CD4-positive, alpha-beta T cell treated with Interleukin-2 at 100 ng/mL for 4 hours (primary cell): ENCODE measurements at regions not wholly inside any gene's neighbourhood (a gene's known extent, or its start where the extent isn't known, plus 50 kb on each side); places are given as distances from the start of the nearest gene placed in this dataset.

ENCODE experiments used
- DNase-seq: peaks from one replicate; pipeline ENCODE4 v3.0.0-alpha.2; 2020; ENCODE audit warnings: low spot score

DNA sequence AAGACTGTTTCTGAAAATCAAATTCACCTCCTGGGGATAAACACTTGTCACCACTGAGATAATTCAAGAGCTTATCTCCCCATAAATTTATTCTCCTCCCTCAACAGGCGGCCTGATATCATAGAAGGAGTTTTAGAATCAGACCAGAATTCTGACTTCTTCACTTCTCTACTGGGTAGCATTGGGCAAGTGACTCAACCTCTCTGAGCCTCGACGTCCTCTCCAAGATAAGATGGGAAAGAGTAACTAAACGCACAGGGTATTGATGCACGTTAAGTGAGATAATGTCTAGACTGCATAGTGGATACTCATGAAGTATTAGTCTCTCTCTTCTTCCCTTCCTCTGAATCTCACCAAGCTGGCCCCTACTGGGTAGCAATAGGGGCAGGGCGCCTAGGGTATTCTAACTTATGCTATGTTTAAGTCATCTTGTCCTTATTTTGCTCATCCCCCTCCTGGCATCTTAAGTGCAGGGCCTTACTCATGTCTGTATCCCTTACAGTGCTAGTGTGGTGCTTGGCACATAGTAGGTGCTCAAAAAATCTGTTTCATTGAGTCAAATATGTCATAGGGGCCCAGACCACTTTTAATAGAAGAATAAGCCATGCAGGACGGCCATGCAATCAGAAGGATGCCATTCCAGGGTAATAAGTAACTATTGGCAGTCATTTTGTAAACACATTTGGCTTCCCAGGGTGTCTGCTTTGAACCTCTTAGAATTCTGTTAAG is 476.4 kb upstream of the CCL2 start:
- DNase-seq: no peak

GRCh38 chr17:33779234-33779591 is 475.9 kb upstream of the CCL2 start:
- DNase-seq: peak; percentile 48

DNA sequence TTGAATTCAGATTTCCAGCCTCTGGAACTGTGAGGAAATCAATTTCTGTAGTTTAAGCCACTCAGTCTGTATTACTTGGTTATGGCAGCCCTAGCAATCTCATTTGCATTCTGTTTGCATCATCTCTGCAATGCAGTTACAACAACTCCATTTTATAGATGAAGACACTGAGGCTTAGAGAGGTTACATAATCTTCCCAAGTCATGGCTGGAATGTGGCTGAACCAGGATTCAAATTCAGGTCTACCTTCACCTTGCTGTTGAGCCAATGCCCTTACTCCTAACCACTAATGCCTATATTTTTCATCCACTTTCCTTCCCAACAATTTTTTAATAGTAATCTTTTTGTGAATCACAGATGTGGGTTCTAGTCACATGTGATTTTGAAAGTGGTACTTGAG is 469.8 kb upstream of the CCL2 start:
- DNase-seq: no peak

DNA sequence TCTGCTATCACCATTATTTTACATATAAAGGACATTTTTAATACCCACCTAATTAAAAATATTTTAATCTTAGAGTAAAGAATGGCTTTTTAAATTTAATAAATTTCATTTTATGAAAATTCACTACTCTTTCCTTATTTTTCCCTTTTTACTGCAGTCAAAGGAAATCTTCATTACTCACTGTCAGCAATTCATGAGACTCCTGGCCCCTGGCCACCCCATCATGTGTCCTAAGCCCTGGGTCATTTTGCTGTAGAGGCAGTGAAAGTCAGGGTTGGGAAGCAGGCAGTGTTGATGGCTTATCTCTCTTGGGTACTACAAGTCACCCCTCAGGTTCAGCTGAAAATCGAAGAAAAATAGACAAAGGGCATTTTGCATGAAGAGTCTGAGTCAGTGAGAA is 468.6 kb upstream of the CCL2 start:
- DNase-seq: no peak

GRCh38 chr17:33789658-33790057 is 465.4 kb upstream of the CCL2 start:
- no peak for DNase-seq

DNA sequence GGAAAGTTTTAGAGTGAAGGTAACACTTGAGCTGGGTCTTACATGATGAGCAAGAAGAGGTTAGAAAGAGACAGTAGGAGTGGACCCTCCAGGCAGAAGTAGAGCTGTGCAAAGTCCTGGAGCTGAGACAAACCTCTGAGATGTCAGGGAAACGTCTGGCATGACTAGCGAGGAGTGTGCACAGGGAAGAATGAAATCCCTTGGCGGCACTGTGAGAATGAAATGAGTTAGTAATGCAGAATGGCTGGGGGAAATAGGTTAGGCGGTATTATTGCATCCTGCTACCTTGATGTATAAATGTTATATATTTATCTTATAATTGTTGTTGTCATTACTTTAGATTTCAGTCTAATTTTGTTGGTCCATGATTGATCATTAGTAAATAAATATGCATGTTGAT is 457.9 kb upstream of the CCL2 start:
- no peak for DNase-seq

DNA sequence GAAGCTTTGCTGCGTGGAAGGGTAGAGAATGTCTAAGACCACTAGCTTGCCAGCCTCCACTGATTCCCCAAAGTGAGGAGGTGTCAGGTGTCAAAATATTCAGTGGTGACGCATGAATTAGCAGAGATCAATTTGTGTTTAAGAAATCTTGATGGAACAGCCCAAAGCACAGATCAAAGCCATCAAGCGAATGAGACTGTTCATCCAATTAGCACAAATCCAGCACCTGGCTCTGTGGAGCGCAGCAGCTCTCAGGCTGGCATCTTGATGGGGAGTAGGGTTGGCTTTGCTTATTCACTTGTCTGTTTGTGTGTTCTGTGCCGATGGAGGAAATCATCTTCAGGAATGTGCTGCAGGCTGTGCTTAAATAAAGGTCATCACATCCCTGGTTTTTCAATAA is 456.8 kb upstream of the CCL2 start:
- no peak for DNase-seq

GRCh38 chr17:33802349-33803198 is 452.5 kb upstream of the CCL2 start:
- no peak for DNase-seq

DNA sequence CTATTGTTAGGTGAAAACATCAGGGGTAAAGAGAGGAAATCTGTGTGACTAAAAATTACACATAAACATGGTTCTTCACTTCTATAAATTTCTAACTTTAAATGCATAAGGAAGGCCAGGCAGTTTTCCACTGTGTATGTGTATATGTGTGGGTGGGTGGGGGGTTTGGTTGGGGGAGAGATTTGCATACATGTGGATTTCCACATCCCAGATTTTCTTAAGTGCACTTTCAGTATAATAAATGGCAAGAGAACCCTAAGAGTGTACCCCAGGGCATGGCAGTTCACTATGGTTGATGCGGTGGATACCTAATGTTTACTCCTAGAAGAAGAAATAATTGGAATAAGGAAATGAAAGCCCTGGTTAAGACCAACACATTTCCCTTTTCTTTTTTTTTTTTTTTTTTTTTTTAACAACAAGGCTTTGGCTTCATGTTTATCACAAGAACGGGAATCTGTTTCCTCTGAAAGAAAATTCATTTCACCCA is 451.8 kb upstream of the CCL2 start:
- DNase-seq: no peak

GRCh38 chr17:33803686-33804085 is 451.4 kb upstream of the CCL2 start:
- no peak for DNase-seq

- no peak for DNase-seq
Observed at GRCh38 chr17:33804401-33804800, 450.7 kb upstream of the CCL2 start.

GRCh38 chr17:33806631-33807030 is 448.5 kb upstream of the CCL2 start:
- DNase-seq: no peak

- no peak for DNase-seq
Observed at GRCh38 chr17:33809748-33810147, 445.3 kb upstream of the CCL2 start.

DNA sequence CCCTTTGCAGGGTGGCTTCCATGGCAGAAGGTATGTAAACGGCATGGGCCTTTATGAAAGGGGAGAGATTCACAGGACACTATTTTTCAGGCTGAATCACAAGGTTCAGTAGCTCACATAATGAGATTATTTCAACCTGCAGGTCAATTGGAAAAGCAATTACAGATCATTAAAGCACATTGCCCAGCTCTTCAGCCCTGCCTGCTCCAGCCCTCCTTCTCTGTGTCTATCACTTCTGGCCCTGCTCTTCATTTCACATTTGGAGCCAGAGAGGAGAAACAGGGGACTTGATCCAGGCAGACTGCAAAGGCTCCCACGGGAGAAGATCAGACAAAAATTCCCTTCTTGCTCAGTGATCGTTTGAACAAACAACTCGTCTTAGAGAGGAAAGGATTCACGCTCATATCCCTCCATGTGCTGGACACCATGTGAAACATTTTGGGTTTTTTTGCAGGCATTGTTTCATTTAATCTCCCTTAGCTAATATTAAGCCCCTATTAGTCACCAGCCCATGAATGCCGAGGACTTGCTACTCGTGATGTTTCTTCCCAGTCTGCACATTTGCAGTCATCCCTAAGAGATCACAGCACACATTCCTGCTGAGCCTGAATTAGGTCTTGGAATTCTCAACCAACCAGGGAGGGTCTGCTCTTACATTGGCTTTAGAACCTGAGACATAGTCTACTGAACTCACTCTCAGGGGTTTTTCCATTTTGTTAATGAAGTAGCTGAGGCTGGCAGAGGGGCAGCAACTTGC is 443.9 kb upstream of the CCL2 start:
- no peak for DNase-seq

GRCh38 chr17:33811984-33812577 is 443.0 kb upstream of the CCL2 start:
- DNase-seq: no peak

DNA sequence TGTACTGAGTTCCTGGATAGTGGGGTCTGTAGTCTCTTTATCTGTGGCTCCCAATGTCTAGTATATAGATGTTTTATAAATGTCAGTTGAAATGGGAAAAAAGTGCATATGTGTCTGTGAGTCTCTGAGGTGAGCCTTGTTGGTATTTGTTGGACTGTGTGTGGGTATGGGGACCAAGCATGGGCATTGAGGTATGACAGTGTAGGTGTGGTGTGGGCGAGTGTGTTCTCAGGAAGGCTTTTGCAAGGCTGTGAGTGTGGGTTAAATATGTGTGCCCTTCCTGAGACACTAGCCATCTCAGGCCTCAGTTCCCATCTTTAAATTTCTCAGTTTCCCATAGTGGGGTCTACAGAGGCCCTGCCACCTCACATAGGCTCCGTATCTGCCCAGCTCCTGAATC is 440.2 kb upstream of the CCL2 start:
- no peak for DNase-seq

DNA sequence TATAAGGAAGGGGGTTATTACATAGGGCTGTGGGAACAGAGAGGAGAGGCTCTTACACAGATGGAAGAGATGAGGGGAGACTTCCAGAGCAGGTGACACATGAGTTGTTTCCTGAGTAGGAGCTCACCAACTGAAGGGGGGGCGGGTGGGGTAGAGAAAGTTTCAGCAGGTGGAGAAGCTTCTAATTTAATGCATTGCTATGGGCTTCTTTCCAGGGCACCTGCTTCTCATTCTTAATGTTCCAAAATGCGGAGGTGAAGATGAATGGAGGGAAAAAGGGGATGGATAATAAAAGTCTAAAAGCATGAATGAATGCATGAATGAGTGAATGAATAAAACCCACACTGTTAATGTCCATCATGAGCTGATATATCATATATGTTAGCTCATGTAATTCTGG is 439.0 kb upstream of the CCL2 start:
- no peak for DNase-seq

DNA sequence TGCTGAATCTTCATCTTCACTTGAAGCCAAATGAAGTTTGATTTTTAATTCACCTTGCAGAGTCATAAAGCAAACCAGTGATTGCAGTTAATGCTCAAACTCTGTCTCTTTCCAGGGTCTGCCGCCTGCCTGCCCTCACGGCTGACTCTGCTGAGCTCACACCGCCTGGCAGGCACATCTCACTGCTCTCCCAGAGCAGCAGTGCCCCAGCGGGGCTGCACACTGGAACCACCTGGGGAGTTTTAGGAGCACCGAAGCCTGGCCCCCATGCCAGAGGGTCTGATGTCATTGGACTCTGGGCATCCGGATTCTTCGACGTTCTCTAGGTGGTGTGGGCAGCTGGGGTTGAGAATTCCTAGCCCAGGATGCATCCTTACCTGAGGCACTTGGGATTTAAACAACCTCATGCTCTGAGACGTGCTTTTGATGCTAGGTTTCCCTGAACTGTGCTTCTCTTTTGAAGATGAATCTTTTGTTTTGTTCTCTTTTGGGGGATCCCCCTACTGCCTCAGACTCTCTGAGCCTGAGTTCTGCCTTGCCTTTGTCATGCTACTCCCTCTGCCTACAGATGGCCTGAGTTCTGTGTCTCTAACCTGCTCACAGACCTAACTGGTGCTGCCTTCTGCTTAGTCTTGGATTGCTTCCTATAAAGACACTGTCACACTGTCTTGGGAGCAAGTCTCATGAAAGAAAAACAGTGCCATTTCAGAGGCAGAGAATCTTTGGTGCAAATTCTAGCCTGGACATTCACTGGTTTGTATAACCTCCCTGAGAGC is 438.1 kb upstream of the CCL2 start:
- no peak for DNase-seq

DNA sequence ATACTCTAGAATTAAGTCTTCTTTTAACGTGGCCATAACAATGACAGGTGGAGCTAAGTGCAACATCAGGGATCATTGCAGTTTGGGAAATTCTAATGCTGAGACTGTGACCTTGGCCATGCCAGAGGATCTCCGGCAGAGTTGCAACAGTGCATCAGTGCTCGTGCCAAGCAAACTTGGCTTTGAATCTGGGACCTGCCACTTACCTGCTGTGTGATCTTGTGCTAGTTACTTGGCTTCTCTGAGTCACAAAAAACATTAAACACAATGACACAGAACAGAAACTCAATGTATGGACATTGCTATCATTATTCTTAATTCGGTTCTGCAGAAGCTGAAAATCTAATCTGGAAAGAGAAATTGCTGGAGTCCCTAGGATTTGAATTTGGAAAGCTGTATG is 435.5 kb upstream of the CCL2 start:
- DNase-seq: no peak

DNA sequence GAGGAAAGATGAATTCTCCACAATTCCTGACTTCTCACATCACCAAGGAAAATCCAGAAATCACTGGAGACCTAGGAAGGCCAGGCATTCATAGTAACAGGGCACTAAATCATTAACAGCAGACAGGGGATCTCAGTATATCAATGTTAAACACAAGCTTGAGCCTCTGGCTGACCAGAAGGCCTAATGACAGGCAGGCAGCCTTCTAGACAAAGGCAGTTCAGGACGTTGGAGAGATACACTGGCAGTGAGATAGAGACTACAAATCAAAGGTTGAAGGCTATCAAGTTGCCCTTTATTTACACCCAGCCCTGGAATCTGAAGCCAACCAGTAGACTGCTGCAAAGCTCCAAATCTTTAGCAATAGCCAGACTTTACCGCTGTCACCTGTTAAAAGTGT is 422.8 kb upstream of the CCL2 start:
- no peak for DNase-seq

DNA sequence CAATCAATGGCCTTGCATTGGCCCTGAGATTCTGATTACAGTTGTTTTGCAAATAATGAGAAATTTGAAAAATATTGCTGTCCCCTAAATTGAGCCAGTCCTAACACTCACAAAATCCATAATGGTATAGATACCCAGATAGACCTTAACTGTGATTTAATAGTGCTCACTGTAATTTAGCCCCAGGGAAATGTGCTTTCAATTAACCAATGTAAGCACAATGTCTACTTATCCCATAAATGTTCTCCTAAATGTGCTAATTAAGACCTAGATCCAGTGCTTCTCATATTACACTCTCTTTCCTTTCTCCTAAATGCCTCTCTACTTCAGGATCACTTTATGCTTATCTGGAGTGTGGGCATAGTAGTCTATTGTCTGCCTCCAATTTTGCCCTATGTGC is 417.8 kb upstream of the CCL2 start:
- DNase-seq: no peak

DNA sequence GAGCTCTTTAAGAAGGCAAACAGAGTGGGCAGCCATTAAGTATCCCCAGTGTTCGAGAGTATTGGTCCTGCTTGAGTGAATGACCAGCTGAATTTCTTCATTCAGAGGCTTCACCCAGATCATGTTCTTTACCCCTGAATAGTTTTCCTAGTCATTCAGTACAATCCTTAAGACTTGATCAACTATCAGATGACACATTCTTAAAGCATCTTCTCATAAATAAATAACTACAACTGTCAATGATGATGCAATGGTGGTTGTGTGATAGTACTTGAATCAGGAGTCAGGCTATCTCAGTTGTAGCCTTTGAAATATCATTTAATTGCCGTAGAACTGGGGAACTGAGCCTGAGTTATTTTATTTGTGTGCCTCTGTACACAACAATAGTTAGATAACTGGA is 416.8 kb upstream of the CCL2 start:
- DNase-seq: no peak
